ENCODE measurements at regions not wholly inside any gene's neighbourhood (a gene's known extent, or its start where the extent isn't known, plus 50 kb on each side); places are given as distances from the start of the nearest gene placed in this dataset.

- TF ChIP-seq POLR2A (IDR thresholded peaks at IDR 0.05; ENCODE audit: low read length) (no peak), GATA1 (IDR thresholded peaks at IDR 0.05; ENCODE audit: low read depth, low read length) (no peak)
Observed at GRCh38 chr3:107939691-107940442, 151.0 kb downstream of the CD47 start.
